ENCODE measurements at regions not wholly inside any gene's neighbourhood (a gene's known extent, or its start where the extent isn't known, plus 50 kb on each side); places are given as distances from the start of the nearest gene placed in this dataset.
A peak's percentile ranks its signal among the peaks of the same experiment; 100 is the strongest.

DNA sequence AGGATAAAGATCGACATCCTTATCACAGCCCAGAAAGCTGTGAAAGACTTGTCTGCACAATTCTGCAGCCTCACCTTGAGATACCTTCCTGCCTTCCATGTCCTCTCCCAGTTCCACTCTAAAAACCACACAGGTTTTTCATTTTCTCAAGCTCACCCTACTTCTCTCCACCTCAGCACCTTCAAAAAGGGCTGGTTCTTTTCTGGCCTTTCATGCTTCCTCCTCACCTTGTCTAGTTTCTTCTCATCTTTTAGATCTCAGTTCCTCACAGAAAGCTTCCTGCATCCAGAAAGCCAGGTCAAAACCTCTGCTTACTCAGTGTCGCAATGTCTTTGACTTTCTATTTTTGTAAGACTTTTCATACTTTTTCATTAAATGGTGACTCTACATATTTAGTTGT lies 140.2 kb upstream of the STT3B start:
- H3K9ac ChIP-seq (ENCODE audit: insufficient read depth, low read depth, low read length), result no peak overlapping the region
- no peak overlapping the region for H3K4me2 ChIP-seq (ENCODE audit: low read depth, low read length)
- H3K9me3 ChIP-seq (ENCODE audit: low read length), result no peaks in the 10 kb centered on the region
- CTCF ChIA-PET (ENCODE audit: low intra/inter-chr PET ratio, low total read pairs), result no interaction called here
- DNase-seq (ENCODE audit: low spot score), result no peak
- H3K79me2 ChIP-seq (ENCODE audit: insufficient read depth, low read length), result no peaks in the 10 kb centered on the region
- H3K27ac ChIP-seq (ENCODE audit: extremely low read length, insufficient read depth, low read length), result no peak overlapping the region
- WGBS (ENCODE audit: low lambda C conversion rate), result 98% methylated on average over 2 of the region's 2 CpGs
- in situ Hi-C loops (cut with HindIII; ENCODE audit: extremely low pct_ligation_motif_present, low pct_unique_long_range_greater_than_20kb), result no loop called here
- no peaks in the 10 kb centered on the region for H3K36me3 ChIP-seq (replicated peaks in 1 of 2; ENCODE audit: control insufficient read depth in 1 of 2, insufficient read depth in 2 of 2, low read length in 2 of 2)
- no peaks in the 10 kb centered on the region for H4K20me1 ChIP-seq (ENCODE audit: insufficient read depth, low read length)
- H3K4me1 ChIP-seq (ENCODE audit: insufficient read depth, low read length), result no peaks in the 10 kb centered on the region
- no peak for FAIRE-seq
- intact Hi-C loops (cut with micrococcal nuclease; ENCODE audit: unreplicated experiment), result no loop called here
- H2AFZ ChIP-seq (ENCODE audit: low read length), result no peak overlapping the region
- no TSS peak for BruUV-seq (replicated peaks)
- POLR2A ChIA-PET, result no interaction called here
- no peak for ATAC-seq
- no peak for TF ChIP-seq ZNF678 (CRISPR knock-in tag; IDR thresholded peaks at IDR 0.05)
- TF ChIP-seq SIN3A (IDR thresholded peaks at IDR 0.05; ENCODE audit: borderline replicate concordance, low read depth, low read length), result no peak
- TF ChIP-seq RFX5 (IDR thresholded peaks at IDR 0.05; ENCODE audit: low read depth, low read length), result no peak
- peak; percentile 43; the same call in 1 of the 2 replicates for TF ChIP-seq CEBPB (IDR thresholded peaks at IDR 0.05; ENCODE audit: borderline replicate concordance, low read depth, low read length)
- no peak for TF ChIP-seq ATF7-NPFF (CRISPR knock-in tag; IDR thresholded peaks at IDR 0.05; ENCODE audit: low read depth)
- no peak overlapping the region for H3K4me3 ChIP-seq (replicated peaks in 1 of 3; ENCODE audit: insufficient read depth in 1 of 3, low read depth in 2 of 3, low read length in 3 of 3)
- H3K27me3 ChIP-seq (ENCODE audit: control insufficient read depth in 1 of 2, insufficient read depth in 2 of 2, low read length in 2 of 2), result no peaks in the 10 kb centered on the region

DNA sequence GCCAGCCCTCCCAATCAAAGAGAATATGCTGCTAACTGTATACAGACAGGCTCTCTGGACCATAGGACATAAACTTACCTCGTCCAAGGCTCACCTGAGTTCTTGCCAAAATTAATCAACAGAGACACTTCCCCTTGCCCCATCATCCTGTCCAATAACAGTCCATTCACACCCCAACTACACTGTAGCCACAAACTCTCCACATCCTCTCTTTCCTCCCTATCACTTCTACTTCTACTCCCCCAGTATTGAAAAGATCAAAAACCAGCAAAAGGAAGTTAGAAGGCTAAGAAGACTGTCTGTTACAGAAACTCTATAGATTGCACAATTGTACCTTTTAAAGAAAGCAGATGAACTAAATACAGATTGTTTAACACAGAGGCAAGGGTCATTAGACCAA lies 133.5 kb upstream of the STT3B start:
- H3K27me3 ChIP-seq (ENCODE audit: control insufficient read depth in 1 of 2, insufficient read depth in 2 of 2, low read length in 2 of 2), result no peaks in the 10 kb centered on the region; a peak in 1 of 5 replicates
- no peaks in the 10 kb centered on the region for H3K79me2 ChIP-seq (ENCODE audit: insufficient read depth, low read length)
- H3K9me3 ChIP-seq (ENCODE audit: low read length), result no peaks in the 10 kb centered on the region
- no TSS peak for BruUV-seq (replicated peaks)
- H4K20me1 ChIP-seq (ENCODE audit: insufficient read depth, low read length), result no peaks in the 10 kb centered on the region
- TF ChIP-seq SNRNP70 (IDR thresholded peaks at IDR 0.05; ENCODE audit: low read depth, low read length), result no peak
- TF ChIP-seq CEBPB (IDR thresholded peaks at IDR 0.05; ENCODE audit: borderline replicate concordance, low read depth, low read length), result peak; percentile 18; the same call in 1 of the 2 replicates
- TF ChIP-seq ZNF557 (CRISPR knock-in tag; IDR thresholded peaks at IDR 0.05), result no peak
- FAIRE-seq (no peak), ATAC-seq (no peak), DNase-seq (ENCODE audit: low spot score) (no peak)
- H3K9ac ChIP-seq (ENCODE audit: insufficient read depth, low read depth, low read length), result no peak overlapping the region
- H3K4me1 ChIP-seq (ENCODE audit: insufficient read depth, low read length), result no peaks in the 10 kb centered on the region
- WGBS (ENCODE audit: low lambda C conversion rate), result 0% methylated on average over 1 of the region's 1 CpG
- in situ Hi-C loops (cut with HindIII; ENCODE audit: extremely low pct_ligation_motif_present, low pct_unique_long_range_greater_than_20kb), result no loop called here
- H2AFZ ChIP-seq (ENCODE audit: low read length), result no peak overlapping the region
- H3K27ac ChIP-seq (ENCODE audit: extremely low read length, insufficient read depth, low read length), result no peak overlapping the region
- ChIA-PET POLR2A (no interaction called here), CTCF (ENCODE audit: low intra/inter-chr PET ratio, low total read pairs) (no interaction called here)
- intact Hi-C loops (cut with micrococcal nuclease; ENCODE audit: unreplicated experiment), result no loop called here
- H3K4me2 ChIP-seq (ENCODE audit: low read depth, low read length), result no peak overlapping the region
- no peak overlapping the region for H3K4me3 ChIP-seq (replicated peaks in 1 of 3; ENCODE audit: insufficient read depth in 1 of 3, low read depth in 2 of 3, low read length in 3 of 3)
- H3K36me3 ChIP-seq (replicated peaks in 1 of 2; ENCODE audit: control insufficient read depth in 1 of 2, insufficient read depth in 2 of 2, low read length in 2 of 2), result no peaks in the 10 kb centered on the region

Measured in HepG2 (cell line).